H1 (cell line): ENCODE measurements at regions not wholly inside any gene's neighbourhood (a gene's known extent, or its start where the extent isn't known, plus 50 kb on each side); places are given as distances from the start of the nearest gene placed in this dataset.
A peak's percentile ranks its signal among the peaks of the same experiment; 100 is the strongest.

Experiments
- CTCF ChIA-PET: fragments of 300-600 bp; sonication (Branson Sonifier 250); formaldehyde crosslinking; loops from one replicate; lab custom pipeline; 2021; ENCODE audit not compliant: partially characterized antibody; lab: Charles Lee
- POLR2A ChIA-PET: fragments of 300-600 bp; sonication (Branson Sonifier 250); formaldehyde crosslinking; loops from one replicate; lab custom pipeline; 2021; ENCODE audit warnings: inconsistent platforms; ENCODE audit not compliant: partially characterized antibody; lab: Charles Lee
- DNase-seq, 2 experiments: peaks; one replicate each; pipeline versions ENCODE4 v3.0.0 to v3.0.0-alpha.2; 2010 to 2022; ENCODE audit warnings: low spot score in 2 of 2, low read depth in 1 of 2, mixed read lengths in 1 of 2
- FAIRE-seq: peaks from 2 replicates; lab custom pipeline; 2011; peaks lifted over from hg19 to GRCh38; lab: Jason Lieb, UNC
- H2AFZ ChIP-seq: 2 replicates; pipeline ENCODE4 v1.8.1; 2012; ENCODE audit warnings: low read length, inconsistent platforms
- H2AK5ac ChIP-seq: 2 replicates; pipeline ENCODE4 v1.6.1; 2013; ENCODE audit warnings: low read depth, low read length
- H2BK120ac ChIP-seq: replicated peaks from 2 replicates; pipeline ENCODE3; 2013; ENCODE audit warnings: low read depth, low read length, inconsistent platforms
- H2BK12ac ChIP-seq: 2 replicates; pipeline ENCODE4 v1.6.1; 2013; ENCODE audit warnings: low read depth, low read length
- H2BK15ac ChIP-seq: 2 replicates; pipeline ENCODE4 v1.6.1; 2013; ENCODE audit warnings: low read length
- H2BK20ac ChIP-seq: 2 replicates; pipeline ENCODE4 v1.6.1; 2013; ENCODE audit warnings: low read length
- H2BK5ac ChIP-seq: 2 replicates; pipeline ENCODE4 v1.6.1; 2013; ENCODE audit warnings: low read depth, low read length
- H3K14ac ChIP-seq: 2 replicates; pipeline ENCODE4 v1.6.1; 2013; ENCODE audit warnings: inconsistent platforms; ENCODE audit not compliant: insufficient read length
- H3K18ac ChIP-seq: 2 replicates; pipeline ENCODE4 v1.6.1; 2013; ENCODE audit warnings: low read length; ENCODE audit errors: extremely low read depth
- H3K23ac ChIP-seq: 2 replicates; pipeline ENCODE4 v1.6.1; 2013; ENCODE audit warnings: inconsistent platforms; ENCODE audit not compliant: insufficient read length
- H3K23me2 ChIP-seq: 2 replicates; pipeline ENCODE4 v1.6.1; 2013; ENCODE audit warnings: low read depth, low read length
- H3K27ac ChIP-seq: 2 replicates; pipeline ENCODE4 v1.6.1; 2011; ENCODE audit warnings: low read depth, low read length, inconsistent platforms
- H3K27me3 ChIP-seq, 4 experiments: replicated peaks in 1 of 4; 1 replicate in 1 of 4; 2 replicates in 3 of 4; pipeline versions ENCODE4 v1.6.1 to v1.8.1; 2011 to 2013; ENCODE audit warnings: low read length in 3 of 4, mild to moderate bottlenecking in 3 of 4, inconsistent platforms in 2 of 4, mixed read lengths in 2 of 4, moderate library complexity in 1 of 4; ENCODE audit not compliant: control insufficient read depth in 3 of 4, insufficient read depth in 3 of 4; ENCODE audit errors: extremely low read depth in 1 of 4
- H3K36me3 ChIP-seq, 4 experiments: 2 replicates each; pipeline versions ENCODE4 v1.6.1 to v1.8.1; 2011 to 2013; ENCODE audit warnings: mild to moderate bottlenecking in 4 of 4, low read length in 3 of 4, moderate library complexity in 2 of 4, control low read depth in 1 of 4, inconsistent platforms in 1 of 4; ENCODE audit not compliant: insufficient read depth in 4 of 4, control insufficient read depth in 2 of 4
- H3K4ac ChIP-seq: replicated peaks from 2 replicates; pipeline ENCODE3; 2013; ENCODE audit warnings: low read length, low read depth, mixed read lengths, inconsistent platforms; ENCODE audit not compliant: insufficient read length
- H3K4me1 ChIP-seq, 4 experiments: replicated peaks in 1 of 4; 1 replicate in 1 of 4; 2 replicates in 3 of 4; pipeline versions ENCODE4 v1.6.1 to v1.8.1; 2011 to 2013; ENCODE audit warnings: low read length in 3 of 4, inconsistent platforms in 2 of 4, mixed read lengths in 1 of 4; ENCODE audit not compliant: insufficient read depth in 4 of 4, control insufficient read depth in 3 of 4
- H3K4me2 ChIP-seq, 2 experiments: 2 replicates each; pipeline versions ENCODE4 v1.6.1 to v1.8.1; 2011 to 2013; ENCODE audit warnings: low read depth in 2 of 2, low read length in 2 of 2, control low read depth in 1 of 2, inconsistent platforms in 1 of 2, mild to moderate bottlenecking in 1 of 2; ENCODE audit not compliant: insufficient read depth in 1 of 2
- H3K4me3 ChIP-seq, 4 experiments: fragments of 200-600, 300-600 bp in 1 of 4; sonication (generic), shearing (Covaris generic), sonication (Bioruptor Twin) in 1 of 4; 2 replicates each; pipeline versions ENCODE4 v1.5.1 to v1.8.1; 2011 to 2016; ENCODE audit warnings: low read length in 4 of 4, low read depth in 3 of 4, control low read depth in 2 of 4, inconsistent platforms in 2 of 4, mild to moderate bottlenecking in 2 of 4, mixed read lengths in 1 of 4, moderate library complexity in 1 of 4; ENCODE audit not compliant: insufficient read depth in 2 of 4; ENCODE audit errors: extremely low read depth in 1 of 4
- H3K56ac ChIP-seq: replicated peaks from 2 replicates; pipeline ENCODE3; 2013; ENCODE audit warnings: low read depth, mild to moderate bottlenecking, mixed read lengths, low read length, inconsistent platforms; ENCODE audit not compliant: insufficient read length
- H3K79me1 ChIP-seq: 2 replicates; pipeline ENCODE4 v1.6.1; 2013; ENCODE audit warnings: low read depth, low read length, control low read depth
- H3K79me2 ChIP-seq, 2 experiments: 2 replicates each; pipeline versions ENCODE4 v1.6.1 to v1.8.1; 2012 to 2013; ENCODE audit warnings: low read length in 2 of 2, mild to moderate bottlenecking in 2 of 2, inconsistent platforms in 1 of 2; ENCODE audit not compliant: insufficient read depth in 2 of 2, control insufficient read depth in 1 of 2
- H3K9ac ChIP-seq, 4 experiments: replicated peaks in 1 of 4; 1 replicate in 1 of 4; 2 replicates in 3 of 4; pipeline versions ENCODE4 v1.6.1 to v1.8.1; 2011 to 2013; ENCODE audit warnings: low read depth in 3 of 4, low read length in 3 of 4, control low read depth in 2 of 4, mild to moderate bottlenecking in 2 of 4, moderate library complexity in 2 of 4, inconsistent platforms in 1 of 4; ENCODE audit errors: extremely low read depth in 1 of 4
- H3K9me3 ChIP-seq, 2 experiments: 2 replicates each; pipeline versions ENCODE4 v1.6.1 to v1.8.1; 2012 to 2013; ENCODE audit warnings: mild to moderate bottlenecking in 2 of 2, moderate library complexity in 2 of 2, control low read depth in 1 of 2, inconsistent platforms in 1 of 2, low read depth in 1 of 2, low read length in 1 of 2, mixed read lengths in 1 of 2; ENCODE audit not compliant: insufficient read depth in 2 of 2
- H4K20me1 ChIP-seq, 2 experiments: replicated peaks in 1 of 2; 2 replicates each; pipeline versions ENCODE3 to v1.8.1; 2011 to 2013; ENCODE audit warnings: inconsistent platforms in 2 of 2, low read length in 2 of 2, mild to moderate bottlenecking in 1 of 2; ENCODE audit not compliant: insufficient read depth in 2 of 2, control insufficient read depth in 1 of 2
- H4K5ac ChIP-seq: 2 replicates; pipeline ENCODE4 v1.6.1; 2013; ENCODE audit warnings: low read length, low read depth, mixed read lengths, inconsistent platforms; ENCODE audit not compliant: insufficient read length
- H4K8ac ChIP-seq: 2 replicates; pipeline ENCODE4 v1.8.0; 2013; ENCODE audit warnings: mild to moderate bottlenecking, moderate library complexity, low read length, inconsistent platforms; ENCODE audit not compliant: insufficient read depth; ENCODE audit errors: extremely low read depth
- H4K91ac ChIP-seq: replicated peaks from 2 replicates; pipeline ENCODE3; 2013; ENCODE audit warnings: low read length, mixed read lengths, inconsistent platforms; ENCODE audit not compliant: insufficient read length
- CBX5 ChIP-seq: fragments of 300-800, 300-1000 bp; sonication (generic); IDR thresholded peaks from 2 replicates; pipeline ENCODE4 v1.7.1; 2016; ENCODE audit warnings: antibody characterized with exemption, low read length, low read depth
- CBX8 ChIP-seq: fragments of 300-800, 300-1000 bp; sonication (generic); IDR thresholded peaks from 2 replicates; pipeline ENCODE4 v1.7.1; 2016; ENCODE audit warnings: low read depth, low read length, borderline replicate concordance
- EGR1 ChIP-seq: IDR thresholded peaks from 2 replicates; pipeline ENCODE4 v1.6.1; 2011; ENCODE audit warnings: low read depth, low read length, borderline replicate concordance
- EP300 ChIP-seq, 2 experiments: IDR thresholded peaks; 1 replicate in 1 of 2; 2 replicates in 1 of 2; pipeline ENCODE4 v1.6.1; 2011 to 2012; ENCODE audit warnings: low read depth in 2 of 2, low read length in 2 of 2, mild to moderate bottlenecking in 2 of 2, borderline replicate concordance in 1 of 2, inconsistent platforms in 1 of 2, moderate library complexity in 1 of 2
- GTF2F1 ChIP-seq: IDR thresholded peaks from 2 replicates; pipeline ENCODE4 v1.6.1; 2012; ENCODE audit warnings: low read depth, low read length, improper control_type of control experiment, borderline replicate concordance
- KDM4A ChIP-seq: IDR thresholded peaks from one replicate; pipeline ENCODE4 v1.7.1; 2012; ENCODE audit warnings: low read depth, mild to moderate bottlenecking, moderate library complexity, low read length, inconsistent platforms; ENCODE audit not compliant: severe bottlenecking
- TAF7 ChIP-seq: optimal IDR thresholded peaks from 2 replicates; pipeline ENCODE3; 2011; ENCODE audit warnings: low read depth, mild to moderate bottlenecking, inconsistent platforms, low read length, moderate library complexity, borderline replicate concordance
- ZNF274 ChIP-seq: IDR thresholded peaks from 2 replicates; pipeline ENCODE4 v1.7.0; 2012; ENCODE audit warnings: low read length, borderline replicate concordance; ENCODE audit errors: extremely low read depth
- WGBS, 2 experiments: shearing (Covaris generic) in 1 of 2; methylation state at CpG; one replicate each; pipeline versions ENCODE4 v1.1.6 to v1.1.7; 2013 to 2015; ENCODE audit warnings: low lambda C conversion rate in 2 of 2, mixed read lengths in 2 of 2, inconsistent platforms in 1 of 2, low coverage in 1 of 2, missing lambda C conversion rate in 1 of 2; ENCODE audit not compliant: insufficient replicate concordance in 2 of 2, insufficient coverage in 1 of 2, insufficient read length in 1 of 2; ENCODE audit errors: extremely low coverage in 1 of 2, missing lambda C conversion rate in 1 of 2; 5-methylcytosine and 5-hydroxymethylcytosine counted together

- Histone ChIP-seq H2AFZ (no peak overlapping the region), H3K18ac (no peak overlapping the region), H3K56ac (no peak overlapping the region), H3K4me1 (peaks cover 0 to 9% (median 5%) of the 10 kb centered on the region in 4 experiments; a peak in 4 of 7 replicates), H3K4me2 (no peak overlapping the region), H3K4me3 (no peak overlapping the region), H2BK20ac (no peak overlapping the region), H3K27ac (no peak overlapping the region), H3K4ac (no peak overlapping the region), H3K23me2 (no peaks in the 10 kb centered on the region), H3K14ac (no peak overlapping the region), H3K27me3 (no peaks in the 10 kb centered on the region), H4K20me1 (no peaks in the 10 kb centered on the region), H4K5ac (no peak overlapping the region), H2AK5ac (no peak overlapping the region), H2BK12ac (no peak overlapping the region), H4K91ac (no peak overlapping the region), H3K36me3 (no peaks in the 10 kb centered on the region), H2BK5ac (no peak overlapping the region), H3K9me3 (no peaks in the 10 kb centered on the region), H3K9ac (no peak overlapping the region), H3K23ac (no peak overlapping the region), H3K79me2 (no peaks in the 10 kb centered on the region), H2BK15ac (peak overlapping the region; percentile 19; the same call in 1 of the 2 replicates), H4K8ac (no peak overlapping the region; the same call in 1 of the 2 replicates), H2BK120ac (no peak overlapping the region), H3K79me1 (no peaks in the 10 kb centered on the region)
- TF ChIP-seq CBX5 (no peak), ZNF274 (no peak), CBX8 (no peak), GTF2F1 (no peak), EGR1 (no peak), TAF7 (no peak), EP300 (IDR thresholded peaks at IDR 0.05; ENCODE audit: borderline replicate concordance in 1 of 2, low read depth in 2 of 2, low read length in 2 of 2) (no peak), KDM4A (no peak)
- CTCF ChIA-PET, result no interaction called here
- no peak for DNase-seq
- POLR2A ChIA-PET, result interaction anchor here (0.6 kb wide), 1 partner anchor 151 kb away, joined by 5 read pairs; no protein-coding TSS in a partner anchor
- no peak for FAIRE-seq
- WGBS, 2 experiments, result 91% methylated on average over 7 of the region's 7 CpGs; no CpG with 5 or more reads in 1 of the 2 experiments
These were observed 389.7 kb upstream of the JARID2 start for GRCh38 chr6:14856177-14856576.
